ENCODE measurements at regions not wholly inside any gene's neighbourhood (a gene's known extent, or its start where the extent isn't known, plus 50 kb on each side); places are given as distances from the start of the nearest gene placed in this dataset.

DNA sequence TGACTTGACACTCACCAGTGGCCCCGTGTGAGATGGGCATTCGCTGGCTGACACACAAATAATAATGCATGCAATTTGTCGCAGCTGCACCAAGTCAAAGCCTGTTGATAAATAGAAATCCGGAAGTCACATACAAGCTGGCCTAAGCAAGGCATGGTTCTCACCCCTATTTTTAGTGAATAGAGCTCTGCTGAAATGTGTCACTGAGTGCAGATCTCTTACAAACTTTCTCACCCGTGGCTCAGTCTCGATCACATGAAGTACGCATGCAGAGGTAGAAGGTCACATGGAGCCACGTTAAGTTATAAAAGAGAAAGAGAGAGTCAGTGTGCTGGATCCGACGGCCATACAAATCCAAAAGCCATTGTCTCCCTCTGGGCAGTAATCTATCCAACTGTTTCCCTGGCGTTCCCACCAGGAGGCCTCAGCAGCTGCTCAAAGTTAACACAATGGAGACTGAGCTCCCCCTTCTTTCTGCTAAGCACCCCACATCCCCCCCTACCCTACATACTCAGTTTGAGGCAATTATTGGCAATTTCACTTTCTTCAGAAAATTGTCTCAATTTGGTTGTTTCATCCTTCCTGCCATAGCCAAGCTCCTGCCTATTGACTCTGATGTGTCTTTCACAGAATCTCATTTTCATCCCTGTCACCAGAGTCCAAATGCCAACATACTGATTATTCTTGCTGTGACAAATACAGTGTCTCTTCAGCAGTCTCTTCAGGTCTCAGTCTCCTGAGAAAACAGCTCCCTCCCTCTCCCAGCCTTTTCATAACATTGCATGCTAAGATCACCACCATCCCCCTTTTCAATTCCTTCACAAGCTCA, 473.3 kb upstream of the NRP1 start:
- no peak for DNase-seq

DNA sequence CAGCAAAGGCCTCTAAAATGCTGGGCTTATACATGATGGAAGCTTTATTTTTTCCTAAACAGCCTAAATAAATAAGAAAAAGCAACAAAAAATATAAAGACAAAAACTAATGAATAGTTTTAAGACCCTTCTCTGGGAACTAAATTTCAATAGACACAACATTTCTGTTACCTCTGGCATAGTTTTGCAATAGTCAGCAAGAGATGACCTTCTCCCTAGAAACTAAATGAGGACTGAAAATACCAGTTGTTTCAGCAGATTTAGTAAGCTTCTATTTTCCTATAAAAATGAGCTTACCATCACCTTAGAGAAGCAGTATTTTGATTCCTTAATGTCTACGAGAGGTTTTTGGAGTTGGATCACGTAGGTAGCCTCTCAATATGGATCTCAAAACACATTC, 471.4 kb upstream of the NRP1 start:
- DNase-seq = no peak

DNA sequence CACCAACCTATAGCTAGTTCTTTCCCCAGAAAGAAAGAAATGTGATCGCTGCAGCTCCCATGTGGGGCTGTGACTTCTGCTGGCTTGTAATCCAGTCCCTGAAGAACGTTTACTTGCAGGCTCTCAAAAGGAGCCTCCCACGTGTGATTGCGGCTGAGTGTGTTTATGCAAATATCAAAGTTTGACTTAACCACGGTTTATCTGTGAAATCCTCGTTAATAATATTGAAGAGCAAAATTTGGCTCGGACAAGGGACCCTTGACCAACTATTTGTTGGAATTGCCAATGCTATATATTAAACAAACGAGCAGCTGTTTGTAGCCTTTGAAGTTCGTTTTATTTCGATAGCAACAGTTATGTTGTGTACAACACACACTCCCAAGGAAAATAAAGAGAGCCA, 470.1 kb upstream of the NRP1 start:
- no peak for DNase-seq

DNA sequence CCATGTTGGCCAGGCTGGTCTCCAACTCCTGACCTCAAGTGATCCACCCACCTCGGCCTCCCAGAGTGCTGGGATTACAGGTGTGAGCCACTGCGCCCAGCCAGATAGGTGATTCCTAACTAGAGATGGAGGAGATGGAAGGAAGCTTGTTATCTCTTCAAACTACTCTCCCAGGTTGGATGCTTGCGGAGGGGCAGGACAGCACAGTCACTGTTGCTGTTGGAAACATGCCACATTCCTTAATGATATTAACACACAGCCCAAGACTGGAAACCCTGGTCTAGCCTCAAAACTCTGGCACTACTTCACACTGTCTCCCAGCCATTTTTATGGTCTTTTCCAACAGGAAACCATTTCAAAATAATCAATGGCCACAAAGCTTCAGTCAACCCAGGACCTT, 468.8 kb upstream of the NRP1 start:
- DNase-seq = no peak

DNA sequence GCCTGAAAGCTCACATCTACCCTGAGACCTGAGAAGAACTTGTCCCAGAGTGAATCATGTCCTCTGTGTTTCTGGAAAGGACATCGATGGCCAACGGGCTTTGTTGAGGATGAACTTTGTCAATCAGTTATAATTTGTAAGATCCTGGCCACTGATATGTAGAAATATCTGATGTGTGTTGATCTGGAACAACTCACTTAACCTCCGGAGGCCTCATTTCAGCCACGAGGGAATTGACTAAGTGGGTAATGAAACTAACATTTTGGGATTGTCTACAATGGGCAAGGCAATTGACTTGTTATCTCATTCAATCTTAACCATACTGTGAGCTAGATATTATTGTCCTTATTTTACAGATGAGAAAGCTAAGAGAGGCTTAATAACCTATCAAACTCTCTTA, 468.1 kb upstream of the NRP1 start:
- no peak for DNase-seq

DNA sequence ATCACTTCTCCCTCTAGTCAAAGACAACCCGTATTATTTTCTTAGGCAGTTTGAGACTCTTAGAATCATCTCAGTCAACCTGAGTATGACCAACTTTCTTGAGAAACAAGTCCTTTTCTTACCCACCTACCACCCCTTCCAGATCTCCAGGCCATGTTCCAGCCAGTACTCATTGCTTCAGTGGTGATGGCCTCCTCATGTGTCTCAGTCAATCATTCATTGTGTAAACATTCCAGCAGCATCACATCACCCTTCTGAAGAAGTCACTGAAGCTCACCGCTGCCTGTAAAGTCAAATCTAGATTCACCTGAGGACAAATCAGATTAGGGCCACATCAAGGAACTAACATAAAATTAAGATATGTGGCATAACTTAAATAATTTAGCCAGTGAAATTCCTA, 467.2 kb upstream of the NRP1 start:
- DNase-seq = no peak

DNA sequence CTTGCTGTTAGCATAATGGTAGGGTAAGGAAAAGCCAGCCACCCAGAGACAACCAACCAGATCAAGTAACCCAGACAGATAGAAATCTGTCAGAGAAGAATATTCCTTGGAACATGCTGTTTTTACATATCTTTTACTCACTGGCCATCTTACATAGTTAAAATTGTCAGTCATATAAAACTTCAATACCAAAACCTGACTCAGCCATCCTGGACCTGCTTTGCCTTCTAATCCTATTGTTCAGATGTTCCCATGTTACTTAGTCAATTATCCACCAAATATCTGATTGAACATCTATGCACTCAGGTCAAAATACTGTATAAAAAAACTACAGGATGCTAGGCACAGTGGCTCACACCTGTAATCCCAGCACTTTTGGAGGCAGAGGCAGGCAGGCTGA, 466.5 kb upstream of the NRP1 start:
- DNase-seq = no peak

DNA sequence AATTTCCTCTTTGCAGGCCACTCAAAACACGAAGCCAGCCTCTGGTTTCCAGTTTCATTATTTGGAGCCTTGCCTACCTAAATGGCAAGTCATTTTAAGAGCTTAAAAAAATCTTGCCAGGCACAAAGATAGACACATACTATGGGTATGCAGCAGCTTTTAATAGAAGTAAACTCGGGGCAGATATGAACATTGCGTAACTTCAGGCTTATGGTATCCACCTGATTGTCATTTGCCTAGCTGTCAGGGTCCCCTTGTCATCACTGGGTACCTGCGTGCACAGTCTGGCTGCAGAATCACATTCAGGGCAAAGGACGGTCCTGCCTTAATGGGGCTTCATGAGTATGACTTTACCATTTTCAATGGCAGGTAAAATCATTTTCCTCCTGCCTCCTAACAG, 466.1 kb upstream of the NRP1 start:
- DNase-seq = no peak

DNA sequence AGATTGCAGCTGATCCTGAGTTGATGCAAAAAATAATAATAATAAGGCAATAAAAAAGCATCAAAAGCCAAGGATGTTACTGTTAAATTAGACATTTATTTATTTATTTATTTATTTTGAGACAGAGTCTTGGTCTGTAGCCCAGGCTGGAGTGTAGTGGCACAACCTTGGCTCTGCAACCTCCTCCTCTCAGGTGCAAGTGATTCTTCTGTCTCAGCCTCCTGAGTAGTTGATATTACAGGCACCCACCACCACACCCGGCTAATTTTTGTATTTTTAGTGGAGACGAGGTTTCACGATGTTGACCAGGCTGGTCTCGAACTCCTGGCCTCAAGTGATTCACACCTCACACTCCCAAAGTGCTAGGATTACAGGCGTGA, 465.5 kb upstream of the NRP1 start:
- no peak for DNase-seq

DNA sequence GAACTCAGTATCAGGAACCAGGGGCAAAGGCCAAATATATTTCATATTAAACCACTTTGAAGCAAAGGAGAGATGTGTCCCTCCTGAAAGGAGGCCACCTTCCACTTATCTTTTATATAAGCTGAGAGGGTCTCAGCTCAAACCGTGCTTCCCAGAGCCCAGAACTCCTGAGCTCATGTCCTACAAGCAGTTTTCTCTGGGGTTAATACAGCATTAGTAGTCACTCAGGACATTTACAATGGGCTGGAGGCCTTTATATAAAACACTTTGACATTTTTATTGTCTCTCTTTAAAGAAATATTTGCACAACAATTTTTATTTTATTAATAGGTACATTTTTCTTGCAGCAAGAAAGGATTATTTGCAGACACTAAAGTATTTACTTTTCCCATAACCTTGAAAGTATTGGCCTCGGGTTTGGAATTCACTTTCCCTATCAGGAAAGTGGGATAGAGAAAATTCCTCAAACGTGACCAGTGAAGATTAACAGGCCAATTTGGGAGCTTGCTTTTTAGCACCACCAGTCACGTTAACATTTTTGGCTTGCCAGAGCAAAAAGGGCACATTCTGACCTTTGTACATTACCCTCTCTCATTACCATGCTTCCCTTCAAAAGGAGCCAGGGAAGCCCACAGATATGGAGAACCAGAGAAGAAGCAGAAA, 464.9 kb upstream of the NRP1 start:
- DNase-seq = no peak

DNA sequence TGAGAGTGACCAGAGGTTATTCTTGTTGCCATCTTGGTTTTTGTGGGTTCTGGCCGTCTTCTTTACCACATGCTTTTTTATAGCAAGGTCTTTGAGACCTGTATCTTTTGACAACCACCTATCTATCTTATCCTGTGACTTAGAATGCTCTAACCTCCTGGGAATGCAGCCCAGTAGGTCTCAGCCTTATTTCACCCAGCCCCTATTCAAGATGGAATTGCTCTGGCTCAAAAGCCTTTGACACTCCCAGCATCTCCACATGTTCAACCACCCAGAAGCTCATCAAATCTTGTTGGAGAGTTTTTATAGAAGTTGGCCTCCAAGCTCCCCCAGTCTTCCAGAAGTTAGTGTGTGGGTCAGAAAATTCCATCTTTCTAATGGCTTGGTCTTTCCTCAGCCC, 464.3 kb upstream of the NRP1 start:
- no peak for DNase-seq

DNA sequence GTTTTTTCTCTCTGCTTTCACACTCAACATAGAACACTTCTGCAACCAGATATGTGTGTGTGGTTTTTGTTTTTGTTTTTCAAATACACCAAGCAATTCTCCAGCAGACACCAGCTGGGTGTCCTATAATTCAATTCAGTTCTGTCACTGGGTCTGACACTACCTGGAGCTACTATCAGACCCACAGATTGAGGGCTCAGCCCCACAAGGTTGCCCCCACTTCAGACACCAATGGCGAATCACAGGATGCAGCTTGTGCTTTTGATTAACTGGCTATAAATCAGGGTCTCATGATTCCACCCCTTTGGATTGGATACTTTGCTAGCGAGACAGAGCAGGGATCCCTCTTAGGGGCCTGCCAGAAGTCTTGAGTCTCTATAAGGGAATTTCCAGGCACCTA, 462.2 kb upstream of the NRP1 start:
- no peak for DNase-seq

DNA sequence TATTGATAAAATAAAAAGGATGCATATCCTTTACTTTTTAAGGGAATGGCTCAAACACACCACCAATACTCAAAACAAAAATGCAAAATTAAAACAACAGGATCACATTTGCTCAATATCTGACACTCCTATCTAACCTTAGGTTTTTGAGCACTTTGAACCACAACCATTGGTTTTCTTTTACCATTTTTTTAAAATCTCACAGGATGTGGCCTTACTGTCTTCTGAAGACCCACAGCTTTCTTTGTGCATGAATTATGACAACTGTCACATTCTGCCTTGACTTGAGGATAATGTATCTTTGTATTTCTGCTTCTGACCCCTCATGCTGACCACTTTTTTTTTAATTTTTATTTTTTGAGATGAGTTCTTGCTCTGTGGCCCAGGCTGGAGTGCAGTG, 461.1 kb upstream of the NRP1 start:
- DNase-seq = no peak

DNA sequence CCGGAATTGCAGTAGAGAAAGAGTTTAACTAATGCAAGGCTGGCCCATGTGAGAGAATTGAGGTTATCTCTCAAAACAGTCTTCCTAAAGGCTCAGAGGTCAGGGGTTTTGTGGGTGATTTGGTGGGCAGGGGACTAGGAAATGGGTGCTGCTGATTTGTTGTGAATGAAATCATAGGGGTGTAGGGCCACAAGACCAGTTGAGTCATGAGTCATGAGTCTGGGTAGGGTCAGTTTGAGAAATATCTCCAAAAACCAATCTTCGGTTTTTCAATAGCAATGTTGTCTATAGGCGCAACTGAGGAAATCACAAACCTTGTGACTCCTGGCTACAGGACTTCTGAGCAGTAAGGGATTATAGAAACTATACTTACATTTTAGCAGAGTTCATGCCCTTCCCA, 460.0 kb upstream of the NRP1 start:
- DNase-seq = no peak

DNA sequence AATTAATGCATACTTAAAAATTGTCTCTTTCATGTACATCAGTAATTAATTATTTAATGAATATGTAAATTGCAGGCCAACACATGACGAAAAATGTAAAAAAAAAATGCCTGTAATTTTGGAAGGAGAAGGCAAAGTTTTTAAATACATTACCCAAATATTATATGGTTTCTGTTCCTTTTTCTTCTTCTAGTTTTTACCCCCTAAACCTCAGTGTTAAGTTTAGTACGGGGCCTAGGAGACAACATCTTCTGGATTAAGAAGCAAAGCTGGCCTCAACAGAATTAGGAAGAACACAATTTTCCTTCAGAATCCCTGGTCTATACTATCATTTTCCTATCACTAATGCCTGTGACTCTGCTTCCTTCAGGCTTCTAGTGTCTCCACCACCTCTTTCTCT, 459.3 kb upstream of the NRP1 start:
- no peak for DNase-seq

DNA sequence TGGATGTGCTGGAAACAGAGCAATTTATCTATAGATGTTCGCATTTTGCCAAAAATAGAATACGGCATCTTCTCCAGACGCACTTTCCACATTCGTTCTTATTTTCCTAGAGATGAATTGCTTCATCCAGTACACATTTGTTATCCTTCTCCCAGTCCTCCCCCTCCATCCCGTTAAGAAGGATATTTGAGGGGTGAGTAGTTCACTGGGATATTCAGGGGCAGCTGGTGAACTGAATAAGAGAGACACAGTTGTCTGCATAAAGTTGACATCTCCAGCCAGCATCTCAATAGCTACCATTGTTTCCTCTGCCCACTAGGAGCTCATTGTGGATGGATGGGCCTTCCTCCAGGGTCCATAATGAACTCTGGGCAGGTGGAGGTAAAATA, 456.8 kb upstream of the NRP1 start:
- DNase-seq = no peak

DNA sequence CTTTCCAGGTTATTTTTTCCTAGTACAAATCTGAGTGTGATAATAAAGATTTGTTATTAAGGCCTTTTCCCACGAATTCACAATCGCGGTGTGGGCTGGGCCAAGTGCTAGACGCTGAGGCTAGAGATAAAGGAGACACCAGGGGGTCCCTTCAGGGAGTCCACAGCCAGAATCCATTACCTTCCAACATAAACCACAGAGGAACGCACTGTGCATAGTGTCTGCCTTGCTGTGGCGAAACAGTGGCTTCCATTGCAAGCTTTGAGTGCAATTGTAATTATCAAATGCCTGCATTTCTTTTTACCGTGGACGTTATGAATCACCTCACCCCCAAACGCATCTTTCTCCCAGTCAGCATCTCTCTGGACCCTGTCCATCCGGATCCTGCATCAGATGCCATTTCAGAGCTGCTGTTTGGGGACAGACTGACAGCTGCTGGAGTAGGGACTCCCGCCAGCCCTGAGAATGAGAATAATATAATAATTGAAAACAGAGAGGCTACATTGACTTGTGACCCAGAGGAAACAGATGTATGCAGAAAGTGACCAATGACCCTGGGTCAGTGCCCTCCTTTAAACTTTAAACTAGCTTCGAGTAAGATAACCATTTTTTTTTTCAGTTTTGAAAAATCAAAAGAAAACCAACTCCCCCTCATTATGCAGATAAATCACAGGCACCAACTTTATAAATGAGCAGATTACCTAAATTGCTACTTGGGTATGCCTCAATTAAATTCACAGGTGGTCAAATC, 456.2 kb upstream of the NRP1 start:
- DNase-seq = no peak

DNA sequence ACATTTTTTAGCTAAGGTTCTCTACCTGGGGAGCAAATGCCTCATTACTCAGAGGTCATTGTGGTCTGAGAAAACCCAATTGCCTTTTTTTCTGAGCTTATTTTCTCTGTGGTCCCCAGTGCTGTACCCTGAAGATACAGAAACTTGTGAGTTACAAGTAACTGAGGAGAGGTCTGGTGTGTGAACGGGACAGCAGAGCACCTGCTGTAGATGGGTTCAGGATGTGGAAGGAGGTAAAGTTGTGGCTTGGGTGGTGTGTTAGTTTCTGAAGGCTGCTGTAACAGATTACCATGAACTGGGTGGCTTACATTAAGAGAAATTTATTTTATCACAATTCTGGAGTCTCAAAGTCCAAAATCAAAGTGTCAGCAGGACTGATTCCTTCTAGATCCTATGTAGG, 449.1 kb upstream of the NRP1 start:
- DNase-seq = no peak

DNA sequence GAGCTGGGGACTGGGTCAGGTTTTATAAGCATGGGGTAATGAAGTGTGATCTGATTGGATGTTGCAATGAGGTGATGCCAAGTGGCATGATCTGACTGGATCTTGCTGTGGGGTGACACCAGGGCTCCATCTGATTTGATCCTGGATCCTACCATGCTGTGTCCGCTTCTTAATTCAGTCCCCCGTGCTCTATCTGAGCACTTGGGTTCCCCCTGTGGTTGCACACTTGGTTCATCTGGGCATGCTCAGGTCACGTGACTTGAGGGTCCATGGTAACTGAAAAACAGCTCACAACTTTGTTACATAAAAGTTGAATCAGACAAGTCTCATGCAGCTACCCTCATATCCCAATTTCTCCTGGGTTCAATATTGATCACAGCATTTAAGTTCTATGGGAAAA, 448.6 kb upstream of the NRP1 start:
- no peak for DNase-seq

DNA sequence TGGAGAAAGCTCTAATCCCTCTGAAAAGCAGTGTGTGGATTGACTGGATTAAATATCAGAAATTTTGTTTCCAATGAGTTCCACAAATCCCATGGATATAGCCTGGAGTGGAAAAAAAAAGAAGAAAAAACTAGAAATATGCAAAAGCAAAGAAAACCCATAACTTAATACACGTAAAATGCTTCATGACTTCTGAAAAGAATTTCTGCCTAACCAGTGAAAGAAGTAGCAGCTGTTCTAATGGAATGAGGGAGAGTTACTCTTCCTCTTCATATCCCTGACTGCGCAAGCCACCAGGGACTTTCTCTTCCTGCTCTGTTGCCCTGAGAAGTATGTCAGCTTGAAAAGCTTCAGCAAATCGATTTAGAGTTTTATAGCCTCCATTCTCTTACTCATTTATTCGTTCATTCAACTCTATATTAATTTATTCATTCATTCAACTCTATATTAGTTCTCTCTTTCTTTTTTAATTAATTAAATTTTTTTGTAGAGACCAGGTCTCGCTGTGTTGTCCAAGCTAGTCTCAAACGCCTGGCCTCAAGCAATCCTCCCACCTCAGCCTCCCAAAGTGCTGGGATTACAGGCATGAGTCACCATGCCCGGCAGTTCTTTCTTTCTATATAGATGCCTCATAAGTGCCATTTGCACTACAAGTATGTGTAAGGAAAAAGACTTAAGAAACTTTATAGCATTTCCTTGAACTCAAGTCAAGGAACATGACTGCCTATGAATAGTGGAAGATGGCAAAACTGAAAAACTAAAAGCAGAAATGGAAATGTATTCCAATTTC, 447.3 kb upstream of the NRP1 start:
- no peak for DNase-seq

DNA sequence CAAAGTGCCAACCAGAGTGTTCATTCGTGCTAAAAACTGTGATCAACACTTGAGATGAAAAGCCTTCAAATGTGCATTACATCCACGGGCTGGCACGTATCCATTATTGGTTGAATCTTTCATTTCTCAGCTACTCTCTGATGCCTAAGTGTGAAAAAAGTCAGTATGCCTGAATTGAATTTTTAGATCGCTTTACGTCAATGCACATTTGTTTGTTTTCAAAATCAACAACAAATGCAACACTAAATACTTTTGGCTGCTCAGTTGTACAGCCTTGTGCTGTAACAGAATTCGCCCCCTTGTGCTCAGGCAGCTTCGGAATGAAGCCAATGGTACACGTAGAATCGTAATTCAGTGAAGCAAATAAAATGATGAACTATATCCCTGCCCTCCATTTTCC, 446.5 kb upstream of the NRP1 start:
- DNase-seq = no peak

DNA sequence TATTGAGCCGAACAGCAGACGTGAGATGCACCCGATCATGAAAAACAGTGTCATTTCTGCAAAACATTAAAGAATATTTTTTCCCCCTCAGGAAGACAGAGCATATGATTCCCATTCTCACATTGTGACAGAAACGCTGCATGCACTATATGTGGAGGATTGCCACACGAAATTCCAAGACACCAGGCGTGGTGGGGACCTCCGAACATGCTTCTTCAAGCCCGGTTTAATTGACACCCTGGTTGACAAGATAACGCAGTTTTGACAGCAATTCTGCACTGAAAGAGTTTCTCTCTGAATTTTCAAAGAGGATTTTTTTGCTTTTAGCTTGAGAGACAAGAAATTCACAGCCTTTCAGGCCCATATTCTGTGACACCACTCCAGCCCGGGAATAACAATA, 442.8 kb upstream of the NRP1 start:
- DNase-seq = no peak

DNA sequence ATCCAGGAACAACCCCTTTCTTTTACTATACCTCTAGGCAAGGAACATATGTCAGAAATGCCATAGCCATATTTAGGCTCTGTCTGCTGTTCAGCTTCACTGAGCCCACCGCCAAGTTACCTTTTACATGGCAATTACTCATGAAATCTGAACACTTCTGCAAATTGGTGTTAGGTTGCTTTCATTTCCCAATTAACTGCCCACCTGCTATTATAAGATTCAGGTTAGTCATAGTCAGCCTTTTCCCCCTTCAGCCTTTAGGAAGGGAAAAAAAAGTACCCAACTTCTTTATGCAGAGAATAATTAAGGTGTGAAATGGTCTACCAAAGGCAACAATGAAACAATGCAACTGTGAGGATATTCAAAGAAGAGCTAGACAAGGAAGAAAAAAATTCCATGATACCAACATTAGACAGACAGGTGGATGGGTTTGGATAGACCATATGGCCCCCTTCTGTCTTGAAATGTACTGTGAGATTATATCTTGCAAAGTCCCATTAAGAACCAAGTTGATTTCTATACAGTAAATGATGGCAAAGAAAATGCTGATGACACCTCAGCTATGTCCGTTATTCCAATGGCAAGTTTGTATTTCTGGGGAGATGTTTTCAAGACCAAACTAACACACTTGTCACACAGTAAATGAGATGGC, 442.1 kb upstream of the NRP1 start:
- DNase-seq = no peak

Measured in stimulated activated naive CD4-positive, alpha-beta T cell treated with Interleukin-2 at 50 U/mL for 16 hours (primary cell).